IPS-NIHi7 (cell line): ENCODE measurements at regions not wholly inside any gene's neighbourhood (a gene's known extent, or its start where the extent isn't known, plus 50 kb on each side); places are given as distances from the start of the nearest gene placed in this dataset.
"Not testable (repeated sequence)": the region's sequence is repeated elsewhere in the genome, so short reads cannot be mapped to it uniquely, and the experiment has no call there.

Experiments
- DNase-seq: peaks from one replicate; pipeline ENCODE4 v3.0.0; 2012; ENCODE audit warnings: mixed read lengths; ENCODE audit errors: extremely low spot score

DNA sequence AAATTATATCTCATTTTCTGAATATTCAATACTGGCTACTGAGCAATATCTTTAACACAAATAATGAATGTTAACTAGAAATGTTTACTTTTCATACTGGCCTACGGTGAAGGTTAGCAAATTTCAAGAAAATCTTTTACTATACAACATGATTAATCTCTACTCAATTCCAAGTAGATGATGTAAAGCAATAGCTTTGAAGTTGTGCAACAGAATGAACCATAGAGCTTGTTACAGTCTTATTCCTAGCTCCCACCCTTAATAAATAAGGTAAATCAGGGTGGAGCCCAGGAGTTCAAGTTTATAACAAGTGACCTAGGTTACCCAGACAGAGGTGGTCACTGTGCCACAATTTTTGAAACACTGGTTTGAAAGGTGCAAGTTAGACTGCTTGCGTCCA is 1678.1 kb downstream of the KCNT2 start:
- DNase-seq = no peak

DNA sequence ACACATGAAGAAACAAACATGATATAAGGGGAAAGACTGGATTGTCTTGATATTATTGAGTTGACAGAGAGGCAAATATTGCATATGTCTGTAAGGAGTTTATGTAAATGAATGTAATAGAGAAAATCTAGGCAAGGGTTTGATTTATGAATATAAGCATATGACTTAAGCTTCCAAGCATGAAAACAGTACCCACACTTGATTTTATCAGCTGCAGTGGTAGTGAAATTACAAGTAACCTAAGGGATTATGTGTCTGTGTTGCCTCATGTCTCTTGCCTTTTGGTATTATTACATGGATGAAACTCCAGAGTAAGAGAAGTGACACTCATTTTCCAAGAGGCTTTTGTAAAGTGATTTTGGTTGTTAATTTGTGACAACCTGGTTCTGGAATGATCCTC is 1678.9 kb downstream of the KCNT2 start:
- DNase-seq = no peak

DNA sequence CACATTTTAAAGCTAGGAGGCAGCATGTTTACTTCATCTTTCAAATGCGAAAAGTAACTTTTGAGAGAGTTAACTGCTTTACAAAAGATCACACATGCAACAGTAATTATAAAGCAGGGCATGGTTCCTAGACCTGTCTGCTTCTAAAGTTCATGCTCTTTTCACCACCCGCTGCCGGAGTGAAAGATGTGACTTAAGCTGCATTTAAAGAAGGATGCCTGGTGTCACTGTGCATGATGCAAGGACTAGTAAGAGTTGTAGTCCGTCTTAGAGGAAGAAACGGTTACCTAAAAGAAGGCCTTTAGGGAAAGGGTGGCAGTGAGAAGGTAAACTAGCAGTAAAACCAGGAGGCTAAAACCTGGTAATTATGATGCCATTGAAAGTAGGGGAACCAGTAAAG is 1689.1 kb downstream of the KCNT2 start:
- DNase-seq = no peak

DNA sequence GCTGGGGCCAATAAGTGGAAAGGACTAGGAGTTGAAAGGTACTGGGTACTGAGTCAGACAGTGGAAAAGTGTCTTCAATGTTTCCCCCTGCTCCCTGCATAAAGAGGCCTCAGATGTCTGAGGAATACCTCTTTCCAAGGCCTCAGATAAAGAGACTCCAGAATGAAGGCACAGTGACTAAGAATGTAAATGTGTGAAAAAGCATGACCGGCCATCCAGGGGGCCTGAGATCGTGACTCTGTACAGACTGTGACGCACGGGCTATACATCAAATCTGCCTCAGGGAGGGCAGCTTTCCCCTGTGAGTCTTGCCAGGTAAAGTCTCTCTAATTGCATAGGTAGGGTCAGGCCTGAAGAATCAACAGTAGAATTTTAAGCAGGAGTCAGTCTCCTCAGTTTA is 1690.5 kb downstream of the KCNT2 start:
- no peak for DNase-seq

DNA sequence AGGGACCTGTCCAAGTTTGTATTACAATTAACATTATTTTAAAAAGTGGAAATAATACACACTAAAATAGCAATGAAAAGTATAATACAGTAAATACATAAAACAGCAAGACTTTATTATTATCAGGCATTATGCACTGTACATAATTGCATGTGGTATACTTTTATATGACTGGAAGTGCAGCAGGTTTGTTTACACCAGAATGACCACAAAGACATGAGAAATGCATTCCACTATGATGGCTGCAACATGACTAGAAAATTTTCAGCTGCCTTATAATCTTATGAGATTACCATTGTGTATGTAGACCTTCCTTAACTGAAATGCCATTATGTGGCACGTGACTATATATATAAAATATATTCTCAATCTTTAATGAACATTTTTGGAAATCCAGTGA is 1699.6 kb downstream of the KCNT2 start:
- DNase-seq = no peak

DNA sequence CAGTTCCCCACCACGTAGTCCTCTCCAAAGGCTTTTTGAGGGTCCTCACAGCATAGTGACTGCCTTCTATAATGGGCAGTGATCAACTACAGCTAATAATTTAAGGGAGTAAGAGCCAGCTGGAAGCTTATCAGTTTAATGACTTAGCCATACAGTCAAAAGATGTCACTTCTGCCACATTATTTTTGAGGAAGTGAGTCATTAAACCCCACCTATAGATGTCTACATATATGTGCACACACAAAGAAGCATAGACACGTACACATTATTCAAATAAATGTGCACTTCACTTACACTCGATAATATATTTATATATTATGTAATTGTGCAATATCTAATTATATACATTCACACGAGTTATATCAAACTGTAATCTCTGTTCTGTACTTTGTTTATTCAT is 1704.7 kb downstream of the KCNT2 start:
- DNase-seq = no peak

DNA sequence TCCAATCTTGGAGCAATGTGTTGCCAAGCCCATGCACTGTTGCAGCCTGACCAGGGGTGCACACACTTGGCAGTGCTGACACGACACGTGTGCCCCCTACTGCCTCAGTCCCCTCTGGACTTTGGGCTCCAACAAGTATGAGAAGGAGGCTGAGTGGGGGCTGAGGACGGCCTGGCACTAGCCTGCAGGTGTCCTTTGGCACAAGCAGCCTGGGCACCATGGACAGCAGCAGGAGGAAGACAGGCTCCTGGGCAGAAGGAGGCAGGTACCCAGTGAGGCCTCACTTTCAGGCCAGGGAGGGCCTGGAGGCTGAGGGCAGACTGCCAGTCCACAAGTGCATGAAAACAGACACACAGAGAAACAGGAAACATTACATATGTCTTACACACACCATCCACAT is 1702.9 kb upstream of the B3GALT2 start:
- DNase-seq = no peak

DNA sequence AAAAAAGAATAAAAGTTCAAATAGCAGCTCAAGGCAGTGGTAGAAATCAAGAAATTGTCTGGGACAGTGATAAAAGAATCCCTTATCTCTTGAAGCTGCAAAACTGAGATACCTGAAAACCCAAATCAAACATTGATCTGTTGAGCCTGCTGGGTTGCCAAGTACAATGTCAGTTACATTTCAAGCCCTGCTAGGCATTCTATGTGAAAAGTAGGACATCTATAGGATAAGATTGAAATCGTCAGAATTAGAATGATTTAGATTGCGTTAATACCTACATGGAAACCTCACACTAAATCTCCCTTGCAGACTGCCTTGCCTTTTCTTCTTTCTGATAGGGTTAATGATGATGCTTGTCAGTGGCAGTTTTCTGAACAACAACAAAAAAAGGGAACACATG is 1684.4 kb upstream of the B3GALT2 start:
- DNase-seq = no peak

DNA sequence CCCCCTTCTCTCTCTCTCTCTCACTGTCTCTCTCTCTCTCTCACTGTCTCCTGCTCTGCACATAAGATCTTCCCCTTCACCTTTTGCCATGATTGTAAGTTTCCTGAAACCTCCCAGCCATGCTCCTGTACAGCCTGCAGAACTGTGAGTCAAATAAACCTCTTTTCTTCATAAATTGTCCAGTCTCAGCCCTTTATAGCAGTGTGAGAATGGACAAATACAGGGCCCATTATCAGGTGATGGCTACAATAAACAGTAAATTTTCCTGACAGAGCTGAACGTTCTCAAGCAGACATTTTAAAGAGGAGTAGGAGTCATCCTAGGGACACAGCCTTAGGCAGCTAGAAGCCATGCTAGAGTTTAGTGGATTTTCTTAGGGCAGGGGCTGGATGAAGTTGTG is 1679.7 kb upstream of the B3GALT2 start:
- no peak for DNase-seq

DNA sequence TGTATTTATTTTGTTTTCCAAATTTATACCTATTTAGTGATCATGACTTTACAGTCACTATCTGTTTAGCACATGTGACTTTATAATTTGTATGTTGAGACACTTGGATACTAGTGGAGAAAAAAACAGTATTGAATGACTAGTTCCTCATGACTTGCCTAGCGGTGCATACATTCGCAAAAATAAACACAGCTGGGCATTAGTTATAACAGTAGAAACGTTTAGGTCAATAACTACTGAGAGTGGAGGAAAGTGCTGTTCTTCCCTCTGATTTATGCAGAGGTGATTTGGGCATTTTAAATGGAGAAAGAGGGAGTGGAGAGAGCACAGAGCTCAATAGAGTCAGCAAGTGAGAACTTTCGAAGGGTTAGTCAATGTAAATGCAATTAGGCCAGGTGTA is 1679.0 kb upstream of the B3GALT2 start:
- DNase-seq = no peak

DNA sequence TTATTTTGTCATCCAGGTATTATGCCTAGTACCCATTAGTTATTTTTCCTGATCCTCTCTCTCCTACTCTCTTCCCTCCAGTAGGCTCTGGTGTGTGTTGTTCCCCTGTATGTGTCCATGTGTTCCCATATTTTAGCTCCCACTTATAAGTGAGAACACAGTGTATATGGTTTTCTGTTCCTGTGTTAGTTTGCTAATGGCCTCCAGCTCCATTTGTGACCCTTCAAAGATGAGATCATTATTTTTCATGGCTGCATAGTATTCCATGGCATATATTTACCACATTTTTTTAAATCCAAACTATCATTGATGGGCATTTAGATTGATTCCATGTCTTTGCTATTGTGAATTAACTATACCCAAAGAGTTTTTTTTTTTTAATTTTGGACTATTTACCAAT is 1675.7 kb upstream of the B3GALT2 start:
- DNase-seq = no peak

DNA sequence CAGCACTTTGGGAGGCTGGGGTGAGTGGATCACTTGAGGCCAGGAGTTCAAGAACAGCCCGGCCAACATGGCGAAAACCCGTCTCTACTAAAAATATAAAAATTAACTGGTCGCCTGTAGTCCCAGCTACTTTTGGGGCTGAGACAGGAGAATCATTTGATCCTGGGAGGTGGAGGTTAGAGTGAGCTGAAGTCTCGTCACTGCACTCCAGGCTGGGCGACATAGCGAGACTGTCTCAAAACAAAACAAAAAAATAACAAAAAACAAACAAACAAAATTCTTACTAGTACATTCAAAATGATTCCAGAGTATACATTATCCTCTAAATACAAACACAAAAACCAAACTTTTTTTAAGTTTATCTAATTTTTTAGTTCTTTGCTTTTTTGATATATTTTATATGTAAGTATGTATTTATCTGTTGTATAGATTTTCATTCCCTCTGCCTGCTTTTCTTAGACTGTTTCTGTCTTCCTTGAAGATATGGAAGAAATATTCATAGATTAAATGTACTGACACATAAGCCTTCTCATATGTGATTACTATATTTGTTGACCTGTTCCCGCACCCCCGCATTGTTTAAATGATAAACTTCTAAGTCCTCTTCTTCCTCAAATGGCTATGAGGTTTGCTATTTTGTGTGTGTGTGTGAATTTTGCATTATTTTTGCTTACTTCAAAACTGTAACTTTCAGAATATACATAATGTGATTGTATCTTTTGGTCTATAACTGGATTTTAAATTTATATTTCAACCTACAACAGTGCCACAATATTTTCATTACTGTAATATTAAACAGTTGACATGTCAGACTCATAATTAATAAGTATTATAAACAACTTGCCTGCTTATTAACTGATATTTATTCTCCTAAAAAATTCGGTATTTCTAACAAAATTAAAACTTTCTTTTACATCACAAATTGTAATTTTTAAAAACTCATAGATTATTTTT is 1674.1 kb upstream of the B3GALT2 start:
- DNase-seq = no peak

DNA sequence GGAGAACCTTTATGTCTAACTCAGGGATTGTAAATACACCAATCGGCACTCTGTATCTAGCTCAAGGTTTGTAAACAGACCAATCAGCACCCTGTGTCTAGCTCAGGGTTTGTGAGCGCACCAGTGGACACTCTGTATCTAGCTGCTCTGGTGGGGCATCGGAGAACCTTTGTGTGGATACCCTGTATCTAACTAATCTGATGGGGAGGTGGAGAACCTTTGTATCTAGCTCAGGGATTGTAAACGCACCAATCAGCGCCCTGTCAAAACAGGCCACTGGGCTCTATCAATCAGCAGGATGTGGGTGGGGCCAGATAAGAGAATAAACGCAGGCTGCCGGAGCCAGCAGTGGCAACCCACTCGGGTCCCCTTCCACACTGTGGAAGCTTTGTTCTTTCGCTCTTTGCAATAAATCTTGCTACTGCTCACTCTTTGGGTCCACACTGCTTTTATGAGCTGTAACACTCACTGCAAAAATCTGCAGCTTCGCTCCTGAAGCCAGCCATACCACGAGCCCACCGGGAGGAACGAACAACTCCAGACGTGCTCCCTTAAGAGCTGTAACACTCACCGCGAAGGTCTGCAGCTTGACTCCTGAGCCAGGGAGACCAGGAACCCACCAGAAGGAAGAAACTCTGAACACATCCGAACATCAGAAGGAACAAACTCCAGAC is 1673.2 kb upstream of the B3GALT2 start:
- DNase-seq = not testable (repeated sequence)

DNA sequence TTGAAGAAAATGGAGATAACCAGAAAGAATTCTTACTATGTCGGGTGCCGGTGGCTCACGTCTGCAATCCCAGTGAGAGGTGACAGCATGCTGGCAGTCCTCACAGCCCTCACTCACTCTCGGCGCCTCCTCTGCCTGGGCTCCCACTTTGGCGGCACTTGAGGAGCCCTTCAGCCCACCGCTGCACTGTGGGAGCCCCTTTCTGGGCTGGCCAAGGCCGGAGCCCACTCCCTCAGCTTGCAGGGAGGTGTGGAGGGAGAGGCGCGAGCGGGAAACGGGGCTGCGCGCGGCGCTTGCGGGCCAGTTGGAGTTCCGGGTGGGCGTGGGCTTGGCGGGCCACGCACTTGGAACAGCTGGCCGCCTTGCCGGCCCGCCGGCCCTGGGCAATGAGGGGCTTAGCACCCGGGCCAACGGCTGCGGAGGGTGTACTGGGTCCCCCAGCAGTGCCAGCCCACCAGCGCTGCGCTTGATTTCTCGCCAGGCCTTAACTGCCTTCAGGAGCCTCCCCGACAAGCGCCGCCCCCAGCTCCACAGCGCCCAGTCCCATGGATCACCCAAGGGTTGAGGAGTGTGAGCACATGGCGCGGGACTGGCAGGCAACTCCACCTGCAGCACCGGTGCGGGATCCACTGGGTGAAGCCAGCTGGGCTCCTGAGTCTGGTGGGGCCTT is 1672.5 kb upstream of the B3GALT2 start:
- DNase-seq = not testable (repeated sequence)

DNA sequence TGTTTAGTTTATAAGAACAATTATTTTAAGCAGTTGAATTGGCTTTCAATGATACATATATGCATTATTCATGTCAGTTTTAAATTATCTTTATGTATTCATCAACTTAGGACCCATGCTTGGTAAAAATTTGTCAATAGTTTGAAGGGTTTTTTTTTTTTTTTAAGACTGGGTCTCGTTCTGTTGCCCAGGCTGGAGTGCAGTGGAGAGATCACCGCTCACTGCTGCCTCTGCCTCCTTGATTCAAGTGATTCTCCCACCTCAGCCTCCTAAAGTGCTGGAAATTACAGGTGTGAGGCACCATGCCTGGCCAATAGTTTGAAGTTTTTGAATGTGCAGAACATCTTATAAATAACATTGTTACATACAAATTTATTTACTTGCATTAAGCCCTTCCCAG is 1671.0 kb upstream of the B3GALT2 start:
- no peak for DNase-seq

DNA sequence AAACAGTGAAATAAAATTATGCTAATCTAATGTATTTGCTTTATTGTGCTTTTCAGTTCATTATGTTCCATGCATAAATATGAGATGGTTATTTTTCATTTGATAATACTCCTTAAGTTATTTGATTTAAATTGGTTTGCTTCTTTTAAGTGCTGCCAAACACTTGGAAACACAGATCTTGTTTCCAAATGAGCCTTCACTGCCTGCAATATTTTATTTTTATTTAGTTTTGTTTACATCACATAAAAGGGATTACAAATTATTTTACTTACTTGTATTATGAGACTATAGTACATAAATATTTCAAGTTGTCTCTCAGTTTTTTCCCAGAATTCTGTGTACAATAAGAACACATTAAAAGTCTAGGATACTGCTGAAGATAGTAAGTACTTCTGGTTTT is 1662.4 kb upstream of the B3GALT2 start:
- no peak for DNase-seq

DNA sequence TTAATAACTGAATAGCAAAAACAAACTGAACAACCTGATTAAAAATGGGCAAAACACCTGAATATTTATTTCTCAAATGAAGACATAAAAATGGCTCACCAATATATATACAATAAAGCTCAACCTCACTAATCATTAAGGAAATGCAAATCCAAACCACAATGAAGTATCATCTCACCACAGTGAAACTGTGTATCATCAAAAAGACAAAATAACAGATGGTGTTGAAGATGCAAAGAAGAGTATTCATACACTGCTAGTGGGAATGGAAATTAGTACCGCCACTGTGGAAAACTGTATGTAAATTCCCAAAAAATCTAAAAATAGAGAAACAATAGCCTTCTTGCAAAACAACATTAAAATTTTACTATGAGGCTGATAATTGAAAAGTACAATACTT is 1660.1 kb upstream of the B3GALT2 start:
- DNase-seq = no peak

DNA sequence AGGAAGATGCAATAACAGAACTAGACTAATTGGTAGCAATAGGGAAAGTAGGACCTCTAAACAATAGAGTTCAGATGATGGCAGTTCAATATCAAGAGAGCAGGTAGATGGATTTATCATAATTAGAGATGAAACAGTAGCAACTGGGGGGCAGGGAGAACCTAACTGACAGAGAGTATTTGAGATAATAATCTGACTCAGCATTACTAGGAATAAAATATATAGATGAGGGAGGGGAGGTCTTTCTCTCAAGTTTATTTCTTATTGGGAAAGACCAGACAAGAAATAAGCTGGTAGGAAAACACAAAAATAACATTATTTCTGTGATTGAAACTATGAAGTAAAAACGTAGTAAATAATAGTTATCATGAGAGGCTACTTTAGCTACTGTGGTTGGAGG is 1656.7 kb upstream of the B3GALT2 start:
- DNase-seq = no peak

DNA sequence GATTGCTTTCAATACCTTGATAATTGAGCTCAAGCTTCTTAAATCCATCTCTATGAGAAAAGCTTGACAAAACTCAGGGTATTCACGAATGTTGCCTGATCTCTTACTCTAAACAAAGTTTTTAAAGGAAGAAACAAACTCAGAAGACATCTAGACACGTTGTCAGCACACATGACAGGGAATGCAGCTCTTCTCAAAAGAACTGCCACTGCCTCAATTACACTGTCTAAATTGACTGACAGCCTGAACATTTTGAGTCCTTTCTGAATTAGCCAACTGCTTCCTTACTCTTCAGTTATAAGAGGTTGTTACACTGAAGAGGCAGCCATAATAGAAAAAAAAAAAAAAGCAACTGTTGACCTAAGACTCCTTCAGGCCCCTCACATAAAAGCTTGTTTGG is 1646.7 kb upstream of the B3GALT2 start:
- no peak for DNase-seq

DNA sequence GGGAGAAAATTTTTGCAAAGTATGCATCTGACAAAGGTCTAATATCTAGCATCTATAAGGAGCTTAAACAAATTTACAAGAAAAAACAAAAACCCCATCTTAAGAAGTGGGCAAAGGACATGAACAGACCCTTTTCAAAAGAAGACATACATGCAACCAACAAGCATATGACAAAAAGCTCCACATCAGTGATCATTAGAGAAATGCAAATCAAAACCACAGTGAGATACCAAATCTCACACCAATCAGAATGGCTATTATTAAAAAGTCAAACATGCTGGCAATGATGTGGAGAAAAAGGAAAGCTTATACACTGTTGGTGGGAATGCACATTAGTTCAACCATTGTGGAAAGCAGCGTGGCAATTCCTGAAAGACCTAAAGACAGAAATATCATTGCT is 1645.2 kb upstream of the B3GALT2 start:
- DNase-seq = not testable (repeated sequence)

DNA sequence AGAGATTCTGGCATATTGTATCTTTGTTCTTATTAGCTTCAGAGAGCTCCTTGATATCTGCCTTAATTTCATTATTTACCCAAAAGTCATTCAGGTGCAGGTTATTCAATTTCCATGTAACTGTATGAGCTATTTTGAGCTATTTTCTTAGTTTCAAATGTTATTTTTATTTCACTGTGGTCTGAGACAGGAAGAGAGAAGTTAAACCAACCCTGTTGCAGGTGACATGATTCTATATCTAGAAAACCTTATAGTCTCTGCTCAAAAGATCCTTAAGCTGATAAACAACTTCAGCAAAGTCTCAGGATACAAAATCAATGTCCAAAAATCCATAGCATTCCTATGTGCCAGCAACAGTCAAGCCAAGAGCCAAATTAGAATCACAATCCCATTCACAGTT is 1644.0 kb upstream of the B3GALT2 start:
- no peak for DNase-seq

DNA sequence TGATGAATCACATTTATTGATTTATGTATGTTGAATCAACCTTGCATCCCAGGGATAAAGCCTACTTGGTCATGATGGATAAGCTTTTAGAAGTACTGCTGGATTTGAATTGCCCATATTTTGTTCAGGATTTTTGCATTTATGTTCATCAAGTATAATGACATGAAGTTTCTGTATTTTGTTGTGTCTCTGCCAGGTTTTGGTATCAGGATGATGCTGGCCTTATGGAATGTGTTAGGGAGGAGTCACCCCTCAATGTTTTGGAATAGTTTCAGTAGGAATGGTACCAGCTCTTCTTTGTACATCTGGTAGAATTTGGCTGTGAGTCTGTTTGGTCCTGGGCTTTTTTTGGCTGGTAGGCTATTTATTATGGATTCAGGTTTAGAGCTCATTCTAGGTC is 1643.1 kb upstream of the B3GALT2 start:
- no peak for DNase-seq

DNA sequence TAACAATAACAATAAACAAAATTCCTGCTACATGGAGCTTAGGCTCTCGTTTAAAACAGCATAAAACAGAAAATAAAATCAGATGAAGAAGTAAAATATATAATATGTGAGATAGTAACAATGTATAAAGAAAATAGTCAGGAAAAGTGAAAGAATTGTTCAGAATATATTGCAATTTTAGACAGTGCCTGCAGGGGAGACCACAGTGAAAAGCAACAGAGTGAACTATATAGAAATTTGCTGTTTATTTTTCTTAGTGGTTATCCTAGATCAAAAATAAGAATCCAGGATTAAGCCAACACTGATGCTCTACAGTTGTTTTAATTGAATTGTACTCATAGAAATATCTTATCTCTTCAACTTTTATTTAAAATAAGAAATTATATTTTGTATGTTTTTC is 1639.0 kb upstream of the B3GALT2 start:
- no peak for DNase-seq
